ENCODE measurements at regions not wholly inside any gene's neighbourhood (a gene's known extent, or its start where the extent isn't known, plus 50 kb on each side); places are given as distances from the start of the nearest gene placed in this dataset.

- no peak overlapping the region for H3K4me3 ChIP-seq (ENCODE audit: insufficient read depth, low read depth, low read length)
- WGBS, 2 experiments (ENCODE audit: extremely low coverage in 2 of 2, insufficient read length in 1 of 2): 100% methylated on average over 1 of the region's 2 CpGs; no CpG with 5 or more reads in 1 of the 2 experiments
- H3K4ac ChIP-seq (ENCODE audit: low read depth, low read length): peak overlapping the region; percentile 1; the same call in 1 of the 2 replicates
These were observed 63.9 kb downstream of the C9orf152 start for GRCh38 chr9:110143950-110144545.

More at GRCh38 chr9:110143950-110144545, 63.9 kb downstream of the C9orf152 start:
- no peak overlapping the region for H2AFZ ChIP-seq (replicated peaks; ENCODE audit: low read length, poor library complexity)
- intact Hi-C loops (cut with micrococcal nuclease) (no loop called here), dilution Hi-C loops (cut with HindIII; ENCODE audit: low sequenced_read_pairs, unreplicated experiment) (no loop called here), in situ Hi-C loops (cut with MboI; ENCODE audit: low sequenced_read_pairs) (no loop called here)
- H3K14ac ChIP-seq (replicated peaks; ENCODE audit: low read depth, low read length): peak overlapping the region; percentile 47
- BruUV-seq (replicated peaks): no TSS peak
- no peak for TF ChIP-seq ELK1 (IDR thresholded peaks at IDR 0.05; ENCODE audit: borderline replicate concordance, low read depth, low read length)
- no peak for TF ChIP-seq SMC3 (IDR thresholded peaks at IDR 0.05; ENCODE audit: low read depth, low read length)
- TF ChIP-seq FOS (IDR thresholded peaks at IDR 0.05; ENCODE audit: low read depth, low read length): no peak
- no peak for TF ChIP-seq CHD1 (IDR thresholded peaks at IDR 0.05; ENCODE audit: low read depth, low read length)
- no peak for TF ChIP-seq MXI1 (IDR thresholded peaks at IDR 0.05; ENCODE audit: borderline replicate concordance, low read depth, low read length)
- TF ChIP-seq MAZ (IDR thresholded peaks at IDR 0.05; ENCODE audit: borderline replicate concordance, low read depth, low read length): no peak
- TF ChIP-seq NFE2L2 (IDR thresholded peaks at IDR 0.05; ENCODE audit: low read depth, low read length): no peak
- no peak for TF ChIP-seq POLR2A (IDR thresholded peaks at IDR 0.05; ENCODE audit: low read depth, low read length)
- TF ChIP-seq CTCF (conservative IDR thresholded peaks at IDR 0.05; ENCODE audit: low read depth, low read length): no peak
- TF ChIP-seq RFX5 (IDR thresholded peaks at IDR 0.05; ENCODE audit: low read depth, low read length): no peak
- TF ChIP-seq RAD21 (IDR thresholded peaks at IDR 0.05; ENCODE audit: low read length): no peak
- TF ChIP-seq RCOR1 (IDR thresholded peaks at IDR 0.05; ENCODE audit: insufficient replicate concordance, low read length): no peak
- TF ChIP-seq USF2 (IDR thresholded peaks at IDR 0.05; ENCODE audit: low read depth, low read length): no peak
- no peak for TF ChIP-seq MAFK (IDR thresholded peaks at IDR 0.05; ENCODE audit: low read depth, low read length)
- H2BK20ac ChIP-seq (ENCODE audit: low read depth, low read length): no peak overlapping the region
- CTCF ChIA-PET: no interaction called here
- H3K4me2 ChIP-seq (ENCODE audit: low read depth, low read length): no peak overlapping the region
- no peak overlapping the region for H2BK120ac ChIP-seq (ENCODE audit: low read depth, low read length)
- H4K20me1 ChIP-seq (ENCODE audit: insufficient read depth, low read length): peaks cover 92% of the 10 kb centered on the region
- H4K8ac ChIP-seq (ENCODE audit: low read depth in 2 of 2, low read length in 2 of 2): peak overlapping the region in 1 of 2 experiments; percentile 11; a peak in 1 of 4 replicates
- H3K27ac ChIP-seq (ENCODE audit: insufficient read depth, low read length): no peak overlapping the region
- H3K27me3 ChIP-seq (ENCODE audit: control insufficient read depth, insufficient read depth, low read length): no peaks in the 10 kb centered on the region
- H3K79me1 ChIP-seq (ENCODE audit: low read depth in 1 of 2, low read length in 2 of 2): peaks cover 5 to 81% of the 10 kb centered on the region in 2 experiments; a peak in 3 of 4 replicates
- H3K9me1 ChIP-seq (ENCODE audit: insufficient read depth, low read length): peaks cover 40% of the 10 kb centered on the region
- H2AK5ac ChIP-seq (ENCODE audit: low read depth, low read length): peak overlapping the region; percentile 12; the same call in 1 of the 2 replicates
- no peak for DNase-seq
- ATAC-seq (ENCODE audit: low read depth): no peak
- H2BK5ac ChIP-seq (ENCODE audit: low read depth, low read length, poor library complexity, severe bottlenecking): no peak overlapping the region
- H3K9ac ChIP-seq (ENCODE audit: low read depth, low read length): no peak overlapping the region
- peaks cover 10% of the 10 kb centered on the region for H3K36me3 ChIP-seq (ENCODE audit: control insufficient read depth, insufficient read depth, low read length)
- H3K4me1 ChIP-seq (ENCODE audit: control insufficient read depth, insufficient read depth, low read length): peaks cover 32% of the 10 kb centered on the region
- H3K18ac ChIP-seq (ENCODE audit: low read depth, low read length): no peak overlapping the region
- H3K9me3 ChIP-seq (ENCODE audit: control insufficient read depth, insufficient read depth, low read length): no peaks in the 10 kb centered on the region
- POLR2A ChIA-PET (ENCODE audit: unreplicated experiment): no interaction called here
- H4K91ac ChIP-seq (ENCODE audit: insufficient read depth, low read depth, low read length): no peak overlapping the region
- peak overlapping the region; percentile 5; the same call in 1 of the 3 replicates for H2BK15ac ChIP-seq (ENCODE audit: low read depth, low read length)
- peak overlapping the region; percentile 10; the same call in 1 of the 2 replicates for H3K23ac ChIP-seq (ENCODE audit: low read depth, low read length)
- H2AK9ac ChIP-seq (replicated peaks; ENCODE audit: low read depth, low read length, poor library complexity): no peak overlapping the region
- H3K56ac ChIP-seq (ENCODE audit: extremely low read depth, insufficient read depth, low read length): no peak overlapping the region
- no peak overlapping the region for H4K5ac ChIP-seq (ENCODE audit: low read depth, low read length)

Data from IMR-90 (cell line).